NCI-H2227 treated with DMSO at 0.1 percent for 48 hours (cell line): ENCODE measurements at regions not wholly inside any gene's neighbourhood (a gene's known extent, or its start where the extent isn't known, plus 50 kb on each side); places are given as distances from the start of the nearest gene placed in this dataset.

Experiments
- DNase-seq: peaks from one replicate; lab custom pipeline; 2025; lab: John Stamatoyannopoulos, UW

- no peak for DNase-seq
These were observed 234.6 kb downstream of the POSTN start for GRCh38 chr13:37364007-37364406.

GRCh38 chr13:37361608-37362007, 237.0 kb downstream of the POSTN start:
- peak; percentile 4 for DNase-seq

- DNase-seq, result no peak
These were observed 238.0 kb downstream of the POSTN start for GRCh38 chr13:37360556-37360955.

GRCh38 chr13:37357548-37357947, 241.0 kb downstream of the POSTN start:
- DNase-seq, result no peak

GRCh38 chr13:37353911-37354310, 244.7 kb downstream of the POSTN start:
- no peak for DNase-seq

- DNase-seq, result no peak
These were observed 245.7 kb upstream of the CSNK1A1L start for GRCh38 chr13:37351211-37351610.

- no peak for DNase-seq
These were observed 244.5 kb upstream of the CSNK1A1L start for GRCh38 chr13:37349916-37350315.

GRCh38 chr13:37348916-37349643, 243.6 kb upstream of the CSNK1A1L start:
- no peak for DNase-seq

- DNase-seq, result no peak
These were observed 240.4 kb upstream of the CSNK1A1L start for GRCh38 chr13:37345869-37346268.

GRCh38 chr13:37345391-37345790, 239.9 kb upstream of the CSNK1A1L start:
- DNase-seq, result no peak

- DNase-seq, result no peak
These were observed 238.6 kb upstream of the CSNK1A1L start for GRCh38 chr13:37344056-37344455.

- DNase-seq, result no peak
These were observed 236.7 kb upstream of the CSNK1A1L start for GRCh38 chr13:37342205-37342604.

- no peak for DNase-seq
These were observed 235.6 kb upstream of the CSNK1A1L start for GRCh38 chr13:37340901-37341670.

- no peak for DNase-seq
These were observed 233.9 kb upstream of the CSNK1A1L start for GRCh38 chr13:37339386-37339735.

GRCh38 chr13:37338726-37339385, 233.4 kb upstream of the CSNK1A1L start:
- DNase-seq, result no peak

GRCh38 chr13:37326334-37326733, 220.9 kb upstream of the CSNK1A1L start:
- no peak for DNase-seq

GRCh38 chr13:37319031-37319443, 213.6 kb upstream of the CSNK1A1L start:
- no peak for DNase-seq

GRCh38 chr13:37316935-37317334, 211.5 kb upstream of the CSNK1A1L start:
- DNase-seq, result no peak

- no peak for DNase-seq
These were observed 207.9 kb upstream of the CSNK1A1L start for GRCh38 chr13:37313372-37313771.

GRCh38 chr13:37306778-37307544, 201.5 kb upstream of the CSNK1A1L start:
- DNase-seq, result no peak

GRCh38 chr13:37303606-37304005, 198.1 kb upstream of the CSNK1A1L start:
- no peak for DNase-seq

GRCh38 chr13:37302686-37303085, 197.2 kb upstream of the CSNK1A1L start:
- no peak for DNase-seq
